ENCODE measurements at regions not wholly inside any gene's neighbourhood (a gene's known extent, or its start where the extent isn't known, plus 50 kb on each side); places are given as distances from the start of the nearest gene placed in this dataset.
"Not testable (repeated sequence)": the region's sequence is repeated elsewhere in the genome, so short reads cannot be mapped to it uniquely, and the experiment has no call there.

- Histone ChIP-seq H3K36me3 (ENCODE audit: control insufficient read depth, low read length) (peaks cover 15% of the 10 kb centered on the region), H3F3A (ENCODE audit: control insufficient read depth, insufficient read depth) (no peaks in the 10 kb centered on the region)
Observed at GRCh38 chr6:14239097-14239496, 121.5 kb downstream of the CD83 start.

DNA sequence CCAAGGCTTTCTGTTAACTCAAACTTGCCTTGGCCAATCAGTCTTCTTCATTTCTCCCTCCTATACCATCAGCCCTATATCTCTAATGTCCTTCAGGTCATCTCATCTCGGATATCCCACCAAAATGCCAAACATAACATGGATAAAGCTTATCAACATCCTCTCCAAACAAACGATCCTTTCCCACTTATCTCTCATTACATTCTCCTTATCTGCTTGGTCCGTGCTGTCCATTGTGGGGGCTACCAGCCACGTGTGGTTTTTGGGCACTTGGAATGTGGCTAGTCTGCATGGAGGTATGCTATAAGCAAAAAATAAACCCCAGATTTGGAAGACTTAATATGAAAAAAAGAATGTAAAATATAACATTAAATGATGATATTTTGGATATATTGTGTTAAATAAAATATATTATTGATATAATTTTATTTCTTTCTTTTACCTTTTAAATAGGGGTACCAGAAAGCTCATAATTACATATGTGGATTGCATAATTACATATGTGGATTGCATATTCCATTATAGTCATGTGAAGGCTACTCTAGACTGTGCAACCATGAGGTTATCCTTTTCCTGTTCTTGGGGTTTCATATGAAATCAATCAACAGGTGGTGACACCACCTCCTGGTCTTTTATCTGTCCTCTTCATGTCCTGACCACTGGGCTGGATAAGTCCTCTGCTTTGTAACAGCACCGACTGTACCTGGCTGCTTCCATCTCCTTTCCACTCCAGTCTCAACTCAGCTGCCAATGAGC is 123.0 kb downstream of the CD83 start:
- Histone ChIP-seq H3K79me2 (ENCODE audit: control insufficient read depth, low read length) (no peaks in the 10 kb centered on the region), H3F3A (ENCODE audit: control insufficient read depth, insufficient read depth) (no peaks in the 10 kb centered on the region), H3K9me2 (replicated peaks; ENCODE audit: control insufficient read depth, low read length) (no peaks in the 10 kb centered on the region), H3K27me3 (ENCODE audit: control insufficient read depth, low read length) (no peaks in the 10 kb centered on the region), H3K36me3 (ENCODE audit: control insufficient read depth, low read length) (peaks cover 15% of the 10 kb centered on the region), H4K20me1 (ENCODE audit: control insufficient read depth, insufficient read depth, low read depth, low read length) (no peaks in the 10 kb centered on the region), H3K4me1 (ENCODE audit: control insufficient read depth, low read length) (peaks cover 62% of the 10 kb centered on the region), H3K4me3 (ENCODE audit: low read length) (peak overlapping the region; percentile 68), H3K27ac (ENCODE audit: low read depth, low read length) (peak overlapping the region; percentile 90), H3K4me2 (ENCODE audit: low read length) (peak overlapping the region; percentile 75), H3K9me3 (ENCODE audit: control insufficient read depth, insufficient read depth, low read length) (peaks cover 9% of the 10 kb centered on the region; the same call in 1 of the 2 replicates)
- TF ChIP-seq, protein P1, sequence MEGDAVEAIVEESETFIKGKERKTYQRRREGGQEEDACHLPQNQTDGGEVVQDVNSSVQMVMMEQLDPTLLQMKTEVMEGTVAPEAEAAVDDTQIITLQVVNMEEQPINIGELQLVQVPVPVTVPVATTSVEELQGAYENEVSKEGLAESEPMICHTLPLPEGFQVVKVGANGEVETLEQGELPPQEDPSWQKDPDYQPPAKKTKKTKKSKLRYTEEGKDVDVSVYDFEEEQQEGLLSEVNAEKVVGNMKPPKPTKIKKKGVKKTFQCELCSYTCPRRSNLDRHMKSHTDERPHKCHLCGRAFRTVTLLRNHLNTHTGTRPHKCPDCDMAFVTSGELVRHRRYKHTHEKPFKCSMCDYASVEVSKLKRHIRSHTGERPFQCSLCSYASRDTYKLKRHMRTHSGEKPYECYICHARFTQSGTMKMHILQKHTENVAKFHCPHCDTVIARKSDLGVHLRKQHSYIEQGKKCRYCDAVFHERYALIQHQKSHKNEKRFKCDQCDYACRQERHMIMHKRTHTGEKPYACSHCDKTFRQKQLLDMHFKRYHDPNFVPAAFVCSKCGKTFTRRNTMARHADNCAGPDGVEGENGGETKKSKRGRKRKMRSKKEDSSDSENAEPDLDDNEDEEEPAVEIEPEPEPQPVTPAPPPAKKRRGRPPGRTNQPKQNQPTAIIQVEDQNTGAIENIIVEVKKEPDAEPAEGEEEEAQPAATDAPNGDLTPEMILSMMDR (IDR thresholded peaks at IDR 0.05; ENCODE audit: low read depth, low read length, poor library complexity, severe bottlenecking): no peak
- TF ChIP-seq EZH2phosphoT487 (IDR thresholded peaks at IDR 0.05; ENCODE audit: borderline replicate concordance, low read length): no peak

More at GRCh38 chr6:14239097-14239496, 121.5 kb downstream of the CD83 start:
- Histone ChIP-seq H3K9me2 (replicated peaks; ENCODE audit: control insufficient read depth, low read length) (no peaks in the 10 kb centered on the region), H3K79me2 (ENCODE audit: control insufficient read depth, low read length) (no peaks in the 10 kb centered on the region), H3K27ac (ENCODE audit: low read depth, low read length) (no peak overlapping the region), H3K4me2 (ENCODE audit: low read length) (no peak overlapping the region), H3K9me3 (ENCODE audit: control insufficient read depth, insufficient read depth, low read length) (peaks cover 9% of the 10 kb centered on the region; the same call in 1 of the 2 replicates), H4K20me1 (ENCODE audit: control insufficient read depth, insufficient read depth, low read depth, low read length) (no peaks in the 10 kb centered on the region), H3K27me3 (ENCODE audit: control insufficient read depth, low read length) (no peaks in the 10 kb centered on the region), H3K4me3 (ENCODE audit: low read length) (no peak overlapping the region), H3K4me1 (ENCODE audit: control insufficient read depth, low read length) (peaks cover 60% of the 10 kb centered on the region)
- TF ChIP-seq, protein P1 (IDR thresholded peaks at IDR 0.05; ENCODE audit: low read depth, low read length, poor library complexity, severe bottlenecking): no peak
- no peak for TF ChIP-seq EZH2phosphoT487 (IDR thresholded peaks at IDR 0.05; ENCODE audit: borderline replicate concordance, low read length)

DNA sequence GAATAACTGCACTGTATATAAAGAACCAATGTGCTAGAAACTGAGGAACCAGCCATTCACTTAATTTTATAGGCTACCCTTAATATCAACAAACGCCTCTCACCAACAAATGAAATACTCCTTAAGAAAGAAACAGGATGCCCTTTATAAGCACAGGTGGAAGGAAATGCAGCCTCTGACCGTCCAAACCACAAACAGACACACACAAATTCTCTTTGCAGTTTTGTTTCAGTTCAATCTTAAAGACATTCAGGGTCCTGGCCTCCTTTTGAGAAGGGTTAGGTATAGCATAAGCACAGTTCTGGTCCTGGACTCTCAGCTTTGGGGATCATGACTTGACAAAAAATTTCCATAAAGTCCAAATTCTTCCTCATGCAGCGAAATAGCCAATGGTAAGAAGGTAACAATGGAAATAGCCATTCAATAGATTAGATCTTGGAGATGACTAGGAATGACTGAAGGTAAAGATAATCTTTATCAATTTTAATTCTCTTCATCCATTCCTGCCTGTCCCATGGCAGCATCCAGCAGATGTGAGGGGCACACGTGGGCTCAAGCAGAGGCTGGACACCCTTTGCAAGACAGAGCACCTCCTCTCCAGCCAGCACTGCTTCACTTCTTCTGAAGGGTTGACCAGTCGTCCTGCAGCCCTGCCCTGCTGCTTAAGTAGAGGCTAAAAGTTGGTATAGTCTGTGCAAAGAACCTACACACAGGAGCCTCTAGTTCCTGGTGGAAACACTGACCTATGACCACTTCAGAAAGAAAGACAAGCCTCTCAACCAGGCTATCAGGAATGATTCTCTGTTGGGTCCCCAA is 123.9 kb downstream of the CD83 start:
- H3K79me2 ChIP-seq (ENCODE audit: control insufficient read depth, low read length): no peaks in the 10 kb centered on the region
- peaks cover 60% of the 10 kb centered on the region for H3K4me1 ChIP-seq (ENCODE audit: control insufficient read depth, low read length)
- H3K36me3 ChIP-seq (ENCODE audit: control insufficient read depth, low read length): peaks cover 15% of the 10 kb centered on the region
- H3K27ac ChIP-seq (ENCODE audit: low read depth, low read length): peak overlapping the region; percentile 90
- H3K9me3 ChIP-seq (ENCODE audit: control insufficient read depth, insufficient read depth, low read length): peaks cover 9% of the 10 kb centered on the region; the same call in 1 of the 2 replicates
- no peak for TF ChIP-seq EZH2phosphoT487 (IDR thresholded peaks at IDR 0.05; ENCODE audit: borderline replicate concordance, low read length)
- TF ChIP-seq, protein P1 (IDR thresholded peaks at IDR 0.05; ENCODE audit: low read depth, low read length, poor library complexity, severe bottlenecking): no peak
- peak overlapping the region; percentile 68 for H3K4me3 ChIP-seq (ENCODE audit: low read length)
- no peaks in the 10 kb centered on the region for H3K9me2 ChIP-seq (replicated peaks; ENCODE audit: control insufficient read depth, low read length)
- no peaks in the 10 kb centered on the region for H4K20me1 ChIP-seq (ENCODE audit: control insufficient read depth, insufficient read depth, low read depth, low read length)
- no peaks in the 10 kb centered on the region for H3F3A ChIP-seq (ENCODE audit: control insufficient read depth, insufficient read depth)
- no peaks in the 10 kb centered on the region for H3K27me3 ChIP-seq (ENCODE audit: control insufficient read depth, low read length)
- H3K4me2 ChIP-seq (ENCODE audit: low read length): peak overlapping the region; percentile 75

DNA sequence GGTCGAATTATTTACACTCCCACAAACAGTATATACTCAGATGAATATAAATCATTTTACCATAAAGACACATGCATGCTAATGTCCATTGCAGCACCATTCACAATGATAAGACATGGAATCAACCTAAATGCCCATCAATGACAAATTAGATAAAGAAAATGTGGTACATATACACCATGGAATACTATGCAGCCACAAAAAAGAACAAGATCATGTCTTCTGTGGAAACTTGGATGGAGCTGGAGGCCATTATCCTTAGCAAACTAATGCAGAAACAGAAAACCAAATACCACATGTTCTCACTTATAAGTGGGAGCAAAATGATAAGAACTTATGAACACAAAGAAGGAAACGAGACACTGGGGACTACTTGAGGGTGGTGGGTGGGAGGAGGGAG is 125.3 kb downstream of the CD83 start:
- H3K36me3 ChIP-seq (ENCODE audit: control insufficient read depth, low read length): peaks cover 15% of the 10 kb centered on the region
- not testable (repeated sequence) for H3K4me2 ChIP-seq (ENCODE audit: low read length); H3K9me3 ChIP-seq (ENCODE audit: control insufficient read depth, insufficient read depth, low read length); H3K9me2 ChIP-seq (replicated peaks; ENCODE audit: control insufficient read depth, low read length); H4K20me1 ChIP-seq (ENCODE audit: control insufficient read depth, insufficient read depth, low read depth, low read length); H3K27me3 ChIP-seq (ENCODE audit: control insufficient read depth, low read length); H3F3A ChIP-seq (ENCODE audit: control insufficient read depth, insufficient read depth); H3K79me2 ChIP-seq (ENCODE audit: control insufficient read depth, low read length); H3K4me3 ChIP-seq (ENCODE audit: low read length); H3K27ac ChIP-seq (ENCODE audit: low read depth, low read length)
- peaks cover 47% of the 10 kb centered on the region for H3K4me1 ChIP-seq (ENCODE audit: control insufficient read depth, low read length)
